HepG2 (cell line): ENCODE measurements at regions not wholly inside any gene's neighbourhood (a gene's known extent, or its start where the extent isn't known, plus 50 kb on each side); places are given as distances from the start of the nearest gene placed in this dataset.

Experiments used
- MYNN ChIP-seq: sonication (generic); formaldehyde crosslinking; IDR thresholded peaks from 2 replicates; pipeline ENCODE4 v1.4.0; 2020; ENCODE audit warnings: mild to moderate bottlenecking, low read depth, missing genetic modification reagents
- ZBTB20 ChIP-seq: sonication (generic); formaldehyde crosslinking; IDR thresholded peaks from 2 replicates; pipeline ENCODE4 v1.8.1; 2023; ENCODE audit warnings: missing genetic modification reagents, low read depth, mild to moderate bottlenecking, borderline replicate concordance

DNA sequence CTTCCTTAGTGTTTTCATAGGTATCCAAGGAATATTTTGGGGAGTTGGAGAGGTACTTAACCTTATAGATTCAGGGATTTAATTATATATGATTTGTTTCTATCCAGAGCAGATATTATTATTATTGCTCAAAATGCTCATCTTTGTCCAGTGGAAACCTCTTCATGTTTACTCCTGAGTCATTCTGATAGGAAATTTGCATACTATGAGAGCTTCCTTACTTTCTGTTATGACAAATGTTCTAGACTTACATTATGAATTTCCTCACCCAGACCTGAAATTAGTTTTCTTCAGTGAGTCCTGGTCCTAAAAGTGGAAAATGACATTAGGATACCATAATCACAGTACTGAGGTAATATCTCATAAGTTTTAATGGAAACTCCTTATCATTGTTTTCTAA, 57.5 kb upstream of the PLPPR5 start:
- TF ChIP-seq ZBTB20 (CRISPR knock-in tag) (no peak), MYNN (CRISPR knock-in tag) (no peak)
